Left kidney (tissue), 1 donor: ENCODE measurements at regions not wholly inside any gene's neighbourhood (a gene's known extent, or its start where the extent isn't known, plus 50 kb on each side); places are given as distances from the start of the nearest gene placed in this dataset.
"Not testable (repeated sequence)": the region's sequence is repeated elsewhere in the genome, so short reads cannot be mapped to it uniquely, and the experiment has no call there.

ENCODE experiments used
- DNase-seq: peaks from one replicate; pipeline ENCODE4 v3.0.0-alpha.2; 2013

GRCh38 chr20:52049001-52049731 lies 142.4 kb downstream of the ZFP64 start:
- no peak for DNase-seq

- no peak for DNase-seq
These were observed 143.5 kb downstream of the ZFP64 start for GRCh38 chr20:52047811-52048764.

GRCh38 chr20:52041966-52042365 lies 149.6 kb downstream of the ZFP64 start:
- no peak for DNase-seq

GRCh38 chr20:52039790-52040189 lies 151.8 kb downstream of the ZFP64 start:
- peak; percentile 78 for DNase-seq

GRCh38 chr20:52038632-52039031 lies 152.9 kb downstream of the ZFP64 start:
- DNase-seq = not testable (repeated sequence)

GRCh38 chr20:52037370-52037769 lies 154.2 kb downstream of the ZFP64 start:
- DNase-seq = no peak

GRCh38 chr20:52035977-52036376 lies 155.6 kb downstream of the ZFP64 start:
- DNase-seq = no peak

GRCh38 chr20:52035498-52035897 lies 156.1 kb downstream of the ZFP64 start:
- DNase-seq = no peak

GRCh38 chr20:52034581-52034980 lies 157.0 kb downstream of the ZFP64 start:
- no peak for DNase-seq

GRCh38 chr20:52033313-52033712 lies 158.3 kb downstream of the ZFP64 start:
- no peak for DNase-seq

GRCh38 chr20:52032304-52032683 lies 159.3 kb downstream of the ZFP64 start:
- not testable (repeated sequence) for DNase-seq

- no peak for DNase-seq
These were observed 159.8 kb downstream of the ZFP64 start for GRCh38 chr20:52031563-52032303.

GRCh38 chr20:52031206-52031562 lies 160.4 kb downstream of the ZFP64 start:
- DNase-seq = no peak

- DNase-seq = not testable (repeated sequence)
These were observed 162.4 kb downstream of the ZFP64 start for GRCh38 chr20:52029129-52029528.

- no peak for DNase-seq
These were observed 165.6 kb downstream of the ZFP64 start for GRCh38 chr20:52025938-52026337.

- no peak for DNase-seq
These were observed 172.3 kb downstream of the ZFP64 start for GRCh38 chr20:52019313-52019712.

GRCh38 chr20:52017669-52018317 lies 173.8 kb downstream of the ZFP64 start:
- no peak for DNase-seq

- no peak for DNase-seq
These were observed 175.6 kb downstream of the ZFP64 start for GRCh38 chr20:52016022-52016421.

GRCh38 chr20:52015155-52015554 lies 176.4 kb downstream of the ZFP64 start:
- no peak for DNase-seq

- no peak for DNase-seq
These were observed 179.5 kb downstream of the ZFP64 start for GRCh38 chr20:52012079-52012478.

- DNase-seq = no peak
These were observed 180.5 kb downstream of the ZFP64 start for GRCh38 chr20:52011093-52011492.

GRCh38 chr20:52010541-52010940 lies 181.0 kb downstream of the ZFP64 start:
- no peak for DNase-seq
